ENCODE measurements at regions not wholly inside any gene's neighbourhood (a gene's known extent, or its start where the extent isn't known, plus 50 kb on each side); places are given as distances from the start of the nearest gene placed in this dataset.

- Histone ChIP-seq H3K27me3 (ENCODE audit: control insufficient read depth, insufficient read depth, low read length) (no peaks in the 10 kb centered on the region), H3K9me3 (ENCODE audit: control insufficient read depth, insufficient read depth, low read length) (no peaks in the 10 kb centered on the region), H3K4me3 (ENCODE audit: low read depth, low read length) (no peak overlapping the region), H3K27ac (ENCODE audit: low read depth, low read length) (no peak overlapping the region)
- ChIA-PET CTCF (no interaction called here), POLR2A (no interaction called here)
- TF ChIP-seq CTCF (IDR thresholded peaks at IDR 0.05; ENCODE audit: low read depth, low read length) = no peak
- DNase-seq (ENCODE audit: low read depth, low spot score) = no peak
Measured at GRCh38 chr10:8767591-8767990, 713.1 kb downstream of the GATA3 start.

GRCh38 chr10:8768341-8768740 lies 713.9 kb downstream of the GATA3 start:
- ChIA-PET POLR2A (no interaction called here), CTCF (no interaction called here)
- Histone ChIP-seq H3K9me3 (ENCODE audit: control insufficient read depth, insufficient read depth, low read length) (no peaks in the 10 kb centered on the region), H3K27me3 (ENCODE audit: control insufficient read depth, insufficient read depth, low read length) (no peaks in the 10 kb centered on the region), H3K27ac (ENCODE audit: low read depth, low read length) (no peak overlapping the region), H3K4me3 (ENCODE audit: low read depth, low read length) (no peak overlapping the region)
- no peak for TF ChIP-seq CTCF (IDR thresholded peaks at IDR 0.05; ENCODE audit: low read depth, low read length)
- DNase-seq (ENCODE audit: low read depth, low spot score) = no peak

GRCh38 chr10:8768852-8769251 lies 714.4 kb downstream of the GATA3 start:
- Histone ChIP-seq H3K4me3 (ENCODE audit: low read depth, low read length) (no peak overlapping the region), H3K9me3 (ENCODE audit: control insufficient read depth, insufficient read depth, low read length) (no peaks in the 10 kb centered on the region), H3K27ac (ENCODE audit: low read depth, low read length) (no peak overlapping the region), H3K27me3 (ENCODE audit: control insufficient read depth, insufficient read depth, low read length) (no peaks in the 10 kb centered on the region)
- no peak for TF ChIP-seq CTCF (IDR thresholded peaks at IDR 0.05; ENCODE audit: low read depth, low read length)
- DNase-seq (ENCODE audit: low read depth, low spot score) = no peak
- ChIA-PET CTCF (no interaction called here), POLR2A (no interaction called here)

- Histone ChIP-seq H3K27me3 (ENCODE audit: control insufficient read depth, insufficient read depth, low read length) (no peaks in the 10 kb centered on the region), H3K9me3 (ENCODE audit: control insufficient read depth, insufficient read depth, low read length) (peaks cover 3% of the 10 kb centered on the region; the same call in 1 of the 2 replicates), H3K27ac (ENCODE audit: low read depth, low read length) (no peak overlapping the region), H3K4me3 (ENCODE audit: low read depth, low read length) (no peak overlapping the region)
- no peak for DNase-seq (ENCODE audit: low read depth, low spot score)
- TF ChIP-seq CTCF (IDR thresholded peaks at IDR 0.05; ENCODE audit: low read depth, low read length) = no peak
- POLR2A ChIA-PET = no interaction called here
- CTCF ChIA-PET = no interaction called here
Measured at GRCh38 chr10:8776926-8777622, 722.6 kb downstream of the GATA3 start.

GRCh38 chr10:8778713-8779112 lies 724.2 kb downstream of the GATA3 start:
- no peak for TF ChIP-seq CTCF (IDR thresholded peaks at IDR 0.05; ENCODE audit: low read depth, low read length)
- Histone ChIP-seq H3K9me3 (ENCODE audit: control insufficient read depth, insufficient read depth, low read length) (peaks cover 3% of the 10 kb centered on the region; the same call in 1 of the 2 replicates), H3K27ac (ENCODE audit: low read depth, low read length) (no peak overlapping the region), H3K4me3 (ENCODE audit: low read depth, low read length) (no peak overlapping the region), H3K27me3 (ENCODE audit: control insufficient read depth, insufficient read depth, low read length) (no peaks in the 10 kb centered on the region)
- DNase-seq (ENCODE audit: low read depth, low spot score) = no peak
- ChIA-PET CTCF (no interaction called here), POLR2A (no interaction called here)

Data from AG04450 (cell line).